KG1 (cell line): ENCODE measurements at regions not wholly inside any gene's neighbourhood (a gene's known extent, or its start where the extent isn't known, plus 50 kb on each side); places are given as distances from the start of the nearest gene placed in this dataset.

ENCODE experiments used
- DNase-seq: peaks from one replicate; lab custom pipeline; 2025; lab: John Stamatoyannopoulos, UW

DNA sequence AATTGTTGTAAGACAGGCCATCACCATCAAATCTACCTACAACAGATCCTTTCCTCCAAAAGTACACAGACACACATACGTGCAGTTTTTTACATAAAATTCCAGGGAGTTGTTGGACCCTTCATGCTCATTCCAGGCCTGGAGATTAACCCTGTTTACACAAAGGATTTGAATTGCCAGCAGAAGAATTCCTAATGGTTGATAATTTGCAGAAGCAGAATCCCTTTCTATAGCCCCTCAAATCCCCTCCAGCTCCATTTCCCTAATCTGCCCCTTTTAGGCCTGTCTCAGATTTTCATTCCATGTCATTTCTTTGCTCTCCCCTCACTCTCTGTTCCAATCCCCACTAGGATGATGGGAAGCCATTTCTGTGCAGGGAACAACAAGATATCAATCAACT is 102.9 kb upstream of the TOX3 start:
- DNase-seq: no peak

DNA sequence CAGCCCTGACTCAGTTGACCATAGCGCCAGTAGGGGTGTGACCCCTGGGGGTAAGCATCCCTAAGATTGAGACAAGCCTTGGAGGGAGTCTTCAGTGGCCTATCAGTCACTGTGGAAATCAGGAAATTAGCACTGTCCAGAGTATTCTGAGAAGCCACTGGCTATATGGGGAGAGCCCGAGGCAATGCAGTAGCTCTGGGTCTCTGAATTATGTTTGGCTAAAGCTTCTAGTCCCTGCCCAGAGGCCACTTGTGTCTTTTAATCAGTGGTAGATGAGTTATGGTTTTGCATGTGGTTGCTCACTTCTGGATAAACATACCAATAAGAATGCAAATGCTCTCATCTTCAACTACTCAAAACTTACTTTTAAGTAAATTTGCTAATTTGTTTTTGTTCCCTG is 100.6 kb upstream of the TOX3 start:
- no peak for DNase-seq

DNA sequence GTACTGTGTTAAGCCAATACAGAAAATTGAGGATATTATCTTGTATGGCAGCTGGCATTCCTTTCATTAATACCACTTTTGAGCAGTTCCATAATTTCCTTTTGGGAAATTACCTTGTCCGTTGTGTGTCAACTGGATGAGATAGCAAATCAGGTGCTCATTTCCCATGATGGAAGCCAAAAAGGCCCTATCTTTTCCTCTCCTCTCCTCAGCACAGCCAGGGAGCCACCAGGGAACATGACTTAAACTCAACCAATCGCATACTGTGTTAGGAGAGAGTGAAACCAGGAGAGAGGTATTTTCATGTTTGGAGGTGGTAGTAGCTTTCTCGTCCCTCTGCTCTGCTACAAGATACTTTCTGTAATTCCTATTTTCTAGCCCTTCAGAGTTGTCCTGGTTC is 96.1 kb upstream of the TOX3 start:
- DNase-seq: no peak

DNA sequence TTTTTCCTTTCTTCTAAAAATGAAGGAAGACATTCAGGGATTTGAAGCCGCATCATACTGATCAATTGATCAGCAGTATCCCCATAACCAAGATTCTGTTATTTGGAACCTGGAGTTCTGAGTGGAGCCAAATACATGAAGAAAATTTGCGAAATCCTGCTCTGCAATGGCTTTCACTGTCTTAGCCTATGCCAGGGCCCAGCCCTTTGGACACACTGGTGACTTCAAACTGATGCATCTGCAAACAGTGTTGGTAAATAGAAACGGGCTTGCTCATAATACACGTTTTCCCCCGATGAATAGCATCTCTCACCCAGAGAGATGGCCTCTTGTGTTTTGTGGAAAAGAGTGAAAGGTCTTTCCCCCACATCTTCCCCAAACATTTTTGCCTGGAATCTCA is 87.6 kb upstream of the TOX3 start:
- no peak for DNase-seq

DNA sequence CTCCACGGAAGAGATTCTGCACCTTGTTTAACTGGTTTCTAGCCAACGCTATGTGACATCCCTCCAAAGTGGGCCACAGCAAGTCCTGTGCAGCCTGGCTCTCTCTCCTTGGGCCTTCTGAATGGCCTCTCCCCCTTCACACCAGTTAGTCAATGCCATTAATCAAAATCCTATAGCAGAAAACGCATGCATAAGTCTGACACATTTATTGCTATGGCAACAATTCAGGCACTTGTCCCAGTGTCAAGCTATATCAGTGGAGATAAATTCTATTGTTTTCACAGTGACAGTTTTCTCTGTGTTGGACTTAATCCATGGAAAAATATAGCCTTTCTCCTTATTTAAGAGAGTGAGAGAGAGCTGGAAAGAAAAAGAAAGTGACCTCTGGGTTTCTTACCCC is 87.2 kb upstream of the TOX3 start:
- DNase-seq: no peak

DNA sequence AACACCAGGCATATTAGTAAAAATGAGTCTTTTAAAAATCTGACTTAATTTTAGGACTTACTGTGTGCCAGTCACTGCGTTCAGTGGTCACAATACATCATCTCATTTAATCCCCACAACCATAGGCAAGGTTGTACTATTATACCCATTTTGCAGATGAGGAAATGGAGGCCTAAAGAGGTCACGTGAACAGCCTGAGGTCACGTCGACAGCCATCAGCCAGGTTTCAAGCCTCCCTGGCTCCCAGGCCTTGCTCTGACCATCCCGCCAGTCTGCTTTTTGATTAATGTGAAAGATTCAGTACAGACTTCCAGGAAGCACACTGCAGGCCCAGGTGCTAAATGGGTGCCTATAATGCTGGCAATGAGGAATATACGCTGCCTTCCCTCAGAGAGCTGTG is 86.3 kb upstream of the TOX3 start:
- no peak for DNase-seq

DNA sequence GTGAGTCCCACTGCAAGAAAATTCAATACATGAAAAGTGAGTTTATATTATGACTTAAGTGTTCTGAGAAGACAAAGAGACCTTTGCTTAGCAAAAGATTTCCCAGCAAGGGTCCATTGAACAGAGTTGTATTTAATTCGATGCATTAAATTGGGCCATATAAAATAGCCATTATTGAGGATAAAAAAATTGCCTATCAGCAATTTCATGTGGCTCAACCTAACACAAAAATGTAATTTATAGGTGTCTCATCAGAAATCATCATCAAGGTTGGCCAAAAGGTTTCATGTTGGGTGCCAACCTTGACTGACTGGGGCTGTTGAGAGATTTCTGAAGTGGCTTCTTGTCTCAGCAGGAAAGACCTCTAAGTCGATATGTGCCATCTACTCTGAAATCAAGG is 84.8 kb upstream of the TOX3 start:
- no peak for DNase-seq

DNA sequence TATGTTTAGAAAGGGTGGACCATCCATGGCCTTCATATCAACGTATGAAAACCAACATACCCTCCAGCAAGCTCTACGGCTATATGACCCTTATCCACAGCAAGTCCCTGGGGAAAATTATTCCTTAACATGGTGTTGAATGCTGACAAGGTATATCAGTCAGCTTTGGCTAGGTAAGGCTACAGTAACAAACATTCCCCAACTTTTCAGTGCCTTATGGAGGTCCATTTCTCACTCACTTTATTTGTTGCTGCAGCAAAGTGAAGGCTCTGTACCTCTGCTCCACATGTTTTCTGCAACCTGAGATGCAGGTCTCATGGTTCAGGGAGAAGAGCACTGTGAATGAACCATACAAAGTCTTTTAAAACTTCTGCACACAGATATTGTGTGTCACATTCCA is 83.8 kb upstream of the TOX3 start:
- no peak for DNase-seq

DNA sequence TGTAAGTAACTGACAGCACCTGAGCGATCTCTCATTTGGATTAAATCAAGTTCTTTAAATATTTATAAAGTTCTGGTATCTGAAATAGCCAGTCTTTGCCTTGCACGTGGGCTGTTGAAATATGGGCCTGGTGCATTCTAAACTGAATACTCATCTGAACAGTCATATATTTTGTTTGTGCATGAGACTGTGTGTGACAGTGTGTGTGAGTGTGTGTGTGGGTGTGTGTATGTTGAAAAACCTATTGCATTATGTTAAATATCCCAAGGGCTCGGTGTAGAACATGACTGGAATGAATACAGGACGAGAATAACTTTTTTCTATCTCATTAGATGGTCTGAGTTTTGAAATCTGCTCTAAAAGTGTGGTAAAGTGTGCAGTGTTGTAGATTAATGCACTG is 82.4 kb upstream of the TOX3 start:
- DNase-seq: no peak

DNA sequence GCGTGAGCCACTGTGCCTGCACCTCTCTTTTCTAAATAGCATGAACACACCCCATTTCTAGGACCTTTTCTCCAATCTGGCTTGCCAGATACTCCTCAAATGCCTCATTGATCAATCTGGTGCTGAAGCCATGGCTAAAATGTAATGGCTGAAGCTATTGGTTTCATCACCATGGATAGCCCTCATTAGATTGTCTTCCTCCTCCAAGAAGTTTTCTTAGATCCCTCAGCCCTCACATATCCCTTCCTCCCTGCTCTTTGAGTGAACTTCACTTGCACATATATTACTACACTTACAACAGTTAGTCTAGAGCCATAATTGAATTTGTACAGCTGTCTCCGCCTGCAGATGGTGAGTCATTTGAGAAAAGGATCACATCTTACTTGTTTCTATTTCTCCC is 77.9 kb upstream of the TOX3 start:
- DNase-seq: no peak

DNA sequence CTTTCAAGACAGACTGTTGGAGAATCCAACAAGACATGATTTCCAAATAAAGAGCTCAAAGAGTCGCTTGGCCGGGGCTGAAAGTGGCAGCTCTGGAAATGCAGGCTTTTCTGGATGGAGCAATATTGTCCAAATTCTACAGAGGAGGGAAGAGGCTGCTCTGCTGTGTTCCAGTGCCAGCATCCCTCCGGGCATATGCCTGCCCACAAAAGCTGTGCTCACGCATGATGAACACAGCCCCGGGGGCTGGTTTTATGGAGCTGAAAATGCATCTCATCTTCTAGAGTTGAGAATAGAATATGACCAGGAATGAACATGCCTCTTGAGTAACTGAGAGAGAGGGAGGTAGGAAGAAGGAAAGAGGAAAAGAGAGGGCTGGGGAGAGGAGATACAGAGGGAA is 74.7 kb upstream of the TOX3 start:
- DNase-seq: no peak

DNA sequence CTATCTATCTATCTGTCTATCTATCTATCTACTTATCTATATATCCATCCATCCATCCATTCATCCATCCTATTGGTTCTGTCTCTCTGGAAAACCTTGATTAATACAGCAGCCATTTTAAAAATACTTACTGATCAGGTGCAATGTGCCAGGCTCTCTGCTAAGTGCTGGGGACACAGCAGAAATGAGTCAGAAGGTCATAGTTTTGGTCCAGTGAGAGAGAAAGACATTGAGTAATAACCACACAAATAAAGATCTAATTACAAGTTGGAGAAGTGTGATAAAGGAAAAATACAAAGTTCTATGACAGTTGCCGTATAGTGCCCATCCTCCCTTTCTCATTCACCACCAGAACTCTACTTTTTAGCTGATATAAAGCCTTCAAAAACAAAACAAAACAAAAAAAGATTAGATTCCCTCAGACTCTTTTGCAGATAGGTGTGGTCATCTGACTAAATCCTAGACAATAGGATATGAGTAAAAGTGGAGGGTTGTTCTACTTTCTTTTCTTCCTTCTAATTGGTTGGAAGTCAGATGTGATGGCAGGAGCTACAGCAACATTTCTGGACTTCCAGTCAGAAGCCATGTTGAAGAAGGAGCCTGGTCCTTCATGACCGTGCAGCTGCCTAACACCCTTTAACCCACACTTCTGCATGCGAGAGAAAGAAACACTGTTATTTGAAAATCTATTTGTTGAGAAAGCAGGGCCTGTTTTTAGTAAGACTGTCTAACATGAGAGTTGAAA is 72.0 kb upstream of the TOX3 start:
- DNase-seq: no peak

DNA sequence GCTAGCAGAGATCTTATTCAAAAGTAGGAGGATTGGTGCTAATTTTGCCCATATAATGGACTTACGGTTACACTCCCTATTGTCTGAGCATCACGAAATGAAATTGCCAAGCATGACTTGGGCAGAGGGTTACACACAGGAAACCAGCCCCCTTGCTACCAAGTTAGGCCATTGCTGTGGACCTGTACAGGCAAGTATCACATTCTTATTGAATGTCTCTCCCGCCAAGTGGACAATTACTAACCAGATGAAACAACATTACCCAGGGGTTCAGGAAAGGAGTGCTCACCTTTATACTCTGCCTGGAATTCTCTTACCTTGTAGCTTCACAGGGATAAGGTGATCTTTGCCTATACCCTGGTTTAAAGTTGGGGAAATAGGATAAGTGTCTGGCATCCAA is 70.6 kb upstream of the TOX3 start:
- DNase-seq: no peak

DNA sequence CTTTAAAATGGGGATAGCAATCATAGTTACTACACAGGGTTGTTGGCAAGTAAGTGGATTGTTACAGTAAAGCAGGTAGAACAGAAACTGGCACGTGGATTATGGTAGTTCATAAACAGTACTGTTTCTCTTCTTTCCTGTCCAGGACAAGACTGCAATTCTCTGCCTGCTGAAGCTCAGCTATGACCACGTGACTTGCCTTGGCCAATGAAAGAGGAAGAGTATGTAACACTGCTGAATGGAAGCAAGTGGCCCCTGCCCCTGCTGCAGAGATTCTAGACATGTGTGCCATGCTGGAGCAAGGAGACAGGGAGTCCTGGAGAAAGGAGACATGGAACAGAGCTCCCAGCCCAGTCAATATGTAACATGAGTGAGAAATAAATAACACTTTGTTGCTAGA is 66.6 kb upstream of the TOX3 start:
- DNase-seq: no peak

DNA sequence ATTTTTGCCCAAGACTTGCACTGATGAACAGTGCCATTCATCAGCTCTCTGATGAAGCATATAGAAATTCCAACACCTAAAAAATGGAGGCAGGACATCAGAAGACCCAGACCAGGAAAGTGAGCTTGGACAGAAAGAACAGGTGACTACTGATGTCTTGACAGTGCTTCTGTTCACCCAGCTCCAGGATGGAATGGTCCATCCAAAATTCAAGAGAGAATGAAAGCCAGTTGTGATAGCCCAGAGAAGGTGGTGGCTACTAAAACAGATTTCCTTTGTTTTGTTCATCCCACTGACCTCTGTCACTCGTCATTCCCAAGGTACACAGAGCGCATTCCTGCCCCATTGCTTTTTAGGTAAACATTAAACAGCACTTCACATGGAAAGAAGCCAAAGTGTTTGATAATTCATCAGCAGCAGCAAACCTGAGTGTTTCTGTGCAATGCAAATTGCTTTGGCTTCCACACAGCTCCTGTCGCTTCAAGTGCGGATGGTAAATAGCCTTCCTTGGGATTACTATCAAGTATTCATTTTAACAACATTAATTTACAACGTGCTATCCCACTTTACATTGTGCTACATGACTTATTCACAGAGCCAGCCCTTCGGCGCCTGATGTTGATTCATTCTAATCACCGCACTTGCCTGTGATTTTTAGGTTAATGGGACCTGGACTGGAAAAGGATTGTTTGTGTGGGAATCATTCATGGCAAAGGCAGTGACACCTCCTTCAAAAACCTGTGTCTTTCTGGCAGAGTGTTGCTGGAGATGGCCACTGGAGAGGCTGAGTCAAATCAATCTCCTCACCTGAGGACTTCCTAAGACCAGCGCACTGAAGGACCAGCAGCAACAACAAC is 65.1 kb upstream of the TOX3 start:
- DNase-seq: no peak

DNA sequence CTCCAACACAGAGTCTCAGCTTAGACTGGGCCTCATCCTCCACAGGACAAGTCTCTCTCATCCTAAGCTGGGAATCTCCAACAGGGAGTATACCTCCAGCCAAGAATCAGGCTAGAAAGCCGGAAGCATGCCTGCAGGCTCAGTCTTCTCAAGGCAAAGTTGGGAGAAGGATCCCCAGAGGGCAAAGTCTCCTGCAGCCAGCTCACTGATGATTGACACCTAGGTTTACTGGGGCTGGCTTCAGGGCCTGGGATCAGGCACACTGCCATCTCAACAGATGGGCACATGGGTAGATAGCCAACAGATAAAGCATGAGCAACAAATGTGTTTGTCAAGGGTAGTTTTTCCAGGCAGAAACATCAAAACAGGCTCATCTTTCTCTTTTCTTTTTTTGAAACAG is 56.1 kb upstream of the TOX3 start:
- DNase-seq: no peak

DNA sequence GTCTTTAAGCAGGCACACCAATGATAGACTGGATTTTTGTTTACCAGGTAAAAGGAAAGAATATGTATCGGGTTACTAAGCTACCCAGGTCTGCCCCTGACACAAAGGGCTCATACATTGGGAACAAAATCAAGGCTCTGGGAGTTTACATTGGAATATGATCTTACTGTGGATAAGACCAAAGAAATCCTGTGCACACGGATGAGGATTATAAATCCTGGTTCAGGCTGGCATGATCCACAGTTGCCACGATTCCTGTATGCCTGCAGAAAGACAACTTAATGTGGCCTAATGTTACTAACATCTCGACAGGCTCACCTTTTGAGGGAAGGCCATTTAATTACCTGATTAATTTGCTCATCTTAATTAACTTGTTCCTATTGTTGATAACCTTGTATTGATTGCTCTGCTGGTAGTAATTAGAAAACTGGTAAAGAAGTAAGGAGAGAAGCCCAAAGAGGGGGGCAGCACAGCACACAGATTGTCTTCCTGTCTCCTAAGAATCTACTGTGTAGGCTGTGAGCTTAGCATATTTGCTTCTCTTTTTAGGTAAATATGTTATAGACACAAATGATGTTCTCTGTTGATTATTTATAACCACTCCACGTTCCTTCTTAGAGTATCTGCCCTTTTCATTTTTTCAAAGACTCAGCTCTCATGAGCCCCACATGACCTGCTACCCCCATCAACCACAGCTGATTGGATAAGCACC is 51.0 kb upstream of the TOX3 start:
- DNase-seq: no peak

DNA sequence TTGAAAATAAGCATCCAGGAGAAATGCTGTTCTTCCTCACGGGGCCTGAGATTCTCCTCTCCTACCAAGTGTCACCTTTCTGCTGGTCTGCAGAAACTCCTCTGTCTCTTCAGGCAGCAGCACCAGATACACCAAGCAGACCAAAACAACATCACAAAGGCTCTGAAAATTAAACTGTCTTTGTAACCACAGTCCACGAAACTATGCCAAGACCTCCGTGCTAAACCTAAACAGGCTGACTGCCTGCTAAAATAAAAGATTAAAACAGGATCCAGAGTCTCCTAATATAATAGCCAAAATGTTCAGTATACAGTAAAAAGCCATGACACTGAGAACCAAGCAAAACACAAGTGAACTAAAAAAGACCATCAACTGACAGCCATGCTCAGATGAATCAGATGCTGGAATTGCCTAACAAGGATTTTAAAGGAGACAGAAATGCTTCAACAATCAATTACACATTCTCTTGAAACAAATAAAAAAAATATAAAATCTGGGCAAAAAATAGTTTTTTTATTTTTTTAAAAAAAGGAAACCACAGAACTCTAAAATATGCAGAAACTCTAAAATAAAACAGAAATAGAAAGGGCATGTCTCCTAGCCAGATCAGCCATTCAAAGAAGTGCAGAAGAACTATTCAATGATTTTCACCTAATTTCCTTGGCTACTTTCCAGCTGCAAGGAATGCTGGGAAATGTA is 50.3 kb upstream of the TOX3 start:
- DNase-seq: no peak
